NCI-H2196 treated with DMSO at 0.1 percent for 48 hours (cell line): ENCODE measurements at regions not wholly inside any gene's neighbourhood (a gene's known extent, or its start where the extent isn't known, plus 50 kb on each side); places are given as distances from the start of the nearest gene placed in this dataset.
"Not testable (repeated sequence)": the region's sequence is repeated elsewhere in the genome, so short reads cannot be mapped to it uniquely, and the experiment has no call there.

Experiments
- DNase-seq: peaks from one replicate; lab custom pipeline; 2025; ENCODE audit not compliant: unreplicated experiment; lab: John Stamatoyannopoulos, UW

- DNase-seq, result not testable (repeated sequence)
Measured at GRCh38 chr12:107517816-107518215, 167.8 kb upstream of the PWP1 start.

DNA sequence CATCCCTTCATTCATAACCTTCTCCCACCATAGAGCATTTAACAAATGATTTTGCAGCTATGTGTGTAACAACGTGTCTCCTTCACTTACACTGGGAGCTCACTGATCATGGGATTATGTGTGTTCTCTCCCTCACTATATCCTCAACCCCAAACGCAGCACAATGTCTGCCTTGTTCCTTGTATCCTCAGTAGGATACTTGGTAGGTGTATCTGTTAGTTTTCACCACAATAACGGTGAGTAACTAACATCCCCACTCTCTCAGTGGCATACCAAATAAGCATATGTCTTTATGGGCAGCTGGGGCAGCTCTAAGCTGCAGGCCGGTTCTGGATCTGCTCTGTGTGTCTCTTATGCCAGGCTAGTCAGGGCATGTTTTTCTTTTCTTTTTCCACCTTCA lies 166.7 kb upstream of the PWP1 start:
- DNase-seq, result no peak

- no peak for DNase-seq
Measured at GRCh38 chr12:107519906-107520859, 165.4 kb upstream of the PWP1 start.

- DNase-seq, result no peak
Measured at GRCh38 chr12:107521826-107522355, 163.7 kb upstream of the PWP1 start.

GRCh38 chr12:107522692-107523477 lies 162.7 kb upstream of the PWP1 start:
- no peak for DNase-seq

- DNase-seq, result no peak
Measured at GRCh38 chr12:107523775-107524535, 161.6 kb upstream of the PWP1 start.

- no peak for DNase-seq
Measured at GRCh38 chr12:107525063-107525718, 160.4 kb upstream of the PWP1 start.

DNA sequence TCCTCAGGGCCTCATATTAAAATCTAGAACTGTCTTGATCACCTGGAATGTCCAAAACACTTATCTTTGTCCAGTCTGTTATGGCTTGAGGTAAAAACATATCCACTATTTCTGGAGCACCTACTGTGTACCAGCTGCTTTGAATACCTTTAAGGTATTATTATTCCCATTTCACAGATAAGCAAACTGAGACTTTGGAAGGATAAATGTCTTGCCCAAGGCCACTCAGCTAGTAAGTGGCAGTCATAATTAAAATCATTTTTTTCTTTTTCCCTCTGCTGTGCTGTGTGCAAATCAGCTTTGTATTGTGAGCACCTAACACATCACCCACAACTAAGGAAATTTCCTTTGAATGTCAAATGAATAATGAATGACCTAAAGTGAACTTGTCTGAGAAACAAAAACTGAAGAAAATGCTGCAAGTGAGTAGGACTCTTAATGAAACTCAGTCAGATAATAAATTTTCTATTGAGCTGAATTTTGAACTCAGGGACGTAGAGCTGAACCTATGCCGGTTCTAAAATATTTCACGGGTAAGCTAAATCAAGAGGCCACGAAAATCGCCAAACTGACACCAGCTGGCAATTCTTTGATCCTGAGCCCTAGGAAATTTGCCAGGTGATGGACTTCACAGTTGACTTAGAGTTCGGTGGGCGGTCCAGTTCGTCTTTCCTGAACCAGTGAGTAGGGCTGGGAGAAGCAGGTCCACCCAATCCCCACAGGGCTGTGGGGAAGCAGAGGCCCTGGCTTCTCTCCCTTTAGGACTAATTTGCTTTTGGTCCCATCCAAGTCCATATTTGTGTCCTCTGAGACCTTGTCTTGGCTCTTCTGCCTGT lies 159.7 kb upstream of the PWP1 start:
- DNase-seq, result no peak

- DNase-seq, result no peak
Measured at GRCh38 chr12:107526555-107527180, 158.9 kb upstream of the PWP1 start.

DNA sequence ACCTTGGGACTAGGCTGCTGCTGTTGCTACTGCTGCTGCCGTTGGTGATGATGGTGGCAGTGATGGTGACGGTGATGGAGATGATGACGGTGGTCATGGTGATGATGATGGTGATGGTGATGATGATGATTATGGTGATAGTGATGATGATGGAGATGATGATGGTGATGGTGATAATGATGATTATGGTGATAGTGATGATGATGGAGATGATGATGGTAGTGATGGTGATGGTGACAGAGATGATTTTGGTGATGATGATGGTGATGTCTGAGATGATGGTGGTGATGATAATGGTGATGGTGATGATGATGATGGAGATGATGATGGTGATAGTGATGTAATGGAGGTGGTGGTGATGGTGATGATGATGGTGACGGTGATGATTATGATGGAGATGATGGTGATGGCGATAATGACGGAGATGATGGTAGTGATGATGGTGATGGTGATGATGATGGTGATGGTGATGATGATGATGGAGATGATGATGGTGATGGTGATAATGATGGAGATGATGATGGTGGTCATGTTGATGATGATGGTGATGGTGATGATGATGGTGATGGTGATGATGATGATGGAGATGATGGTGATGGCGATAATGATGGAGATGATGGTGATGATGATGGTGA lies 156.8 kb upstream of the PWP1 start:
- no peak for DNase-seq

- no peak for DNase-seq
Measured at GRCh38 chr12:107529991-107530390, 155.6 kb upstream of the PWP1 start.

DNA sequence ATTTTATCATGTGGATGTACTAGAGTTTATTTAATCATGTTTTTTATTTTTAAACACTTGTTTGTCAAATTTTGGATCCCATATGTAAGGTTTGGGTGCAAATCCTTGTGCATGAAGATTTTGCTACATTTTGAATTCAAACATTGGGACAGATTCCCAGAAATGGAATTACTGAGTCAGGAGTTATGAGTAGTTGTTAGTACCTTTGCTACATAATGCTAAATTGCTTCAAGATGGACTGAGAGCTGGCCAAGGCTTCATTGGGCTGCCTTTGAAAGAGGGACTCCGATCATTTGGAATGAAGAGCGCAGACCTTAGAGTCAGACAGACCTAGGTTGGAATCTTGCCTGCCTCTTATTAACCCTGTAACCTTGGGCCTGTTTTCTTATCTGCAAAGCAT lies 154.9 kb upstream of the PWP1 start:
- no peak for DNase-seq

DNA sequence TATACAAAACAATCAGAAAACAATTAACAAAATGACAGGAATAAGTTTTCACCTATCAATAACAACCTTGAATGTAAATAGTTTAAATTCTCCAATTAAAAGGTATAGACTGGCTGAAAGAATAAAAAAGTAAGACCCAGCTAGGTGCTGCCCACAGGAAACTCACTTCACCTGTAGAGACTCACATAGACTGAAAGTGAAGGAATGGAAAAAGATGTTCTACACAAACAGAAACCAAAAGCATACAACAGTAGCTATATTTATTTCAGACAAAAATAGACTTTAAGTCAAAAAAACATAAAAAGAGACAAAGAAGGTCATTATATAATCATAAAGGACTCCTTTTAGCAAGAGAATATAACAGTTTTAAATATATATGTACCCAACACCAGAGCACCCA lies 152.4 kb upstream of the PWP1 start:
- DNase-seq, result no peak

DNA sequence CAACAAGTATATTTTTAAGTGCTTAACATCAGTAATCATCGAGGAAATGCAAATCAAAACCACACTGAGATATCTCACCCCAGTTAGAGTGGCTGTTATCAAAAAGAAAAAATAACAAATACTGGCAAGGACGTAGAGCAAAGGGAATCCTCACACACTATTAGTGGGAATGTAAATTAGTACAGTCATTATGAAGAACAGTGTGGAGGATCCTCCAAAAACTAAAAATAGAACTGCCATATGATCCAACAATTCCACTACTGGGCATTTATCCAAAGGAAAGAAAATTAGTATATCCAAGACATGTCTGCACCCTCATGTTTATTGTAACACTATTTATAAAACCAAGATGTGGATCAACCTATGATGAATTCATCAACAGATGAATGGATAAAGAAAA lies 149.0 kb upstream of the PWP1 start:
- DNase-seq, result no peak

DNA sequence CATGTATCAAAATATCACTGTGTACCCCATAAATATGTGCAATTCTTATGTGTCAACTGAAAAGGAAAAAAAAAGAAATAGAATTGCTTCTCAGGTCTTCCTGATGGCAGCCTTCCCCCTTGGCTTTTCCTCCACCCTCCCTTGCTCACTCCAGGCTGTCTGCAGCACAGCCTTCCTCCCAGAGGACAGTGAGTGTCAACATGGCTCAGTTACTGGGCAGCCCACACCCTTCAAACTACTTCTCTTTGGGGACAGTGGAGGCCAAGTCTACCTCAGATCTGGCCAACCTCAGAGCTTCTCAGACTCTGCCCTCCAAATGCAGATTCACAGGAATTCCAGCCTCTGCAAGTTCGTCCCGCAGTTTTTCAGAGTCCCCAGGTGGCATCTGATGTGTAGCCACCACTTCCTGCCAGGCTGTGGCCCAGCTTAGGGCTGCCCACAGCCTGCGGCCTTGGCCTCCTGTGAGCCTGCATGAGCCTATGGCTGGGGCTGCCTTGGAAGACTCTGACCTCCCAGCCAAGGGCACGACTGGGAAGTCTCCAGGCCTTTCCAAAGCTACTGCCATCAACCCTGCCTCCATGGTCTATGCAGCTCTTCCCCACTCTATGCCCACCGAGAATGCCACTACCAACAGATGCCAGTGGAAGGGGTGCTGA lies 148.0 kb upstream of the PWP1 start:
- DNase-seq, result no peak

DNA sequence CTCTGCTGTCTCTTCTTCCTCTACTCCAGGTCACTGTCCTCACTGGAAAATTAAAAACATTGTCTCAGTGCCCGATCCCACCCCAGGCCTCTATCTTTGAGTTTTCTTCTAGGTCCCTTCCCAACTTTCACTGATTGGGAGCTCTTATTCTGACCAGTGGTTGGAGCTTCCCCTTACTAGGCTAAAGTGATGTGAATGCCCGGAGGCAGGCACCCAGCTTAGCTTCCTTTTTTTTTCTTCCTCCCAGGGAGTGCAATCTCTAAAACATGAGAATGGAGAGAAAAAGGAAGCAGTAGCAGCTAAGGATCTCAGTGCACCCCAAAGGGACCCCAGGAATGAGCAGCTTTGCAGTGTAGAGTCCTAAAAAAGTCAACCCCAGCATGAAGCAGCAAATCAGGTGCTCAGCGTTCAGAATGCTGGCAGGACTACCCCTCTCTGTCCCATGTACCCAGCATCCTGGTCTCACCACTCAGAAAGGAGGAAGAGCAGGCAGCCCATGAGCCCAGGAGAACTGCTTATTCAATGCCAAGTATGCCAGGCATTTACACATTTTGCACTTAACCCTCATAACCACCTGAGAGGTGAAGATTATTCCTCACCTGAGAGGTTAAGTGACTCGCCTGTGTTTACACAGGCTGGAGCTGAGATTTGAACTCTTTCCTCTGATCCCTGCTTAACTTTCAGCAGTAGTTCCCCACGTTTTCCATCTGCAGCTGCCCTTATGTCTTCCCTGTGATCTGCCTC lies 146.2 kb upstream of the PWP1 start:
- no peak for DNase-seq

GRCh38 chr12:107541001-107541705 lies 144.4 kb upstream of the PWP1 start:
- no peak for DNase-seq
